ENCODE measurements at regions not wholly inside any gene's neighbourhood (a gene's known extent, or its start where the extent isn't known, plus 50 kb on each side); places are given as distances from the start of the nearest gene placed in this dataset.

GRCh38 chr12:125610292-125610691 lies 545.1 kb downstream of the AACS start:
- no peak overlapping the region for H3K27ac ChIP-seq (ENCODE audit: insufficient read length, low read depth, low read length)
- Mint-ChIP-seq H3K36me3 (ENCODE audit: insufficient read depth in 1 of 3, low read depth in 3 of 3) (peaks cover 0 to 4% (median 0%) of the 10 kb centered on the region in 3 experiments; a peak in 3 of 7 replicates), H3K27me3 (ENCODE audit: low read depth) (no peaks in the 10 kb centered on the region; the same call in 1 of the 2 replicates), H3K27ac (no peak overlapping the region), H3K4me1 (no peaks in the 10 kb centered on the region), H3K4me3 (no peak overlapping the region), H3K9me3 (no peaks in the 10 kb centered on the region; a peak in 1 of 5 replicates)
- H3K27me3 ChIP-seq (ENCODE audit: insufficient read depth, low read length) = no peaks in the 10 kb centered on the region
- H4K91ac ChIP-seq (ENCODE audit: insufficient read length, low read depth, low read length) = no peak overlapping the region
- H3K18ac ChIP-seq (ENCODE audit: insufficient read length, low read depth, low read length) = no peak overlapping the region
- H4K8ac ChIP-seq (replicated peaks; ENCODE audit: insufficient read length, low read depth, low read length) = no peak overlapping the region
- H3K79me2 ChIP-seq (ENCODE audit: insufficient read depth, low read length) = no peaks in the 10 kb centered on the region
- H3K56ac ChIP-seq (ENCODE audit: insufficient read length, low read depth, low read length) = no peak overlapping the region
- H3K4me2 ChIP-seq (ENCODE audit: insufficient read depth, insufficient read length, low read length) = no peak overlapping the region
- no peak overlapping the region for H3K4ac ChIP-seq (ENCODE audit: low read depth, low read length)
- no CpG with 5 or more reads among the region's 5 CpGs for WGBS (ENCODE audit: extremely low coverage, insufficient read length, low lambda C conversion rate)
- no peak for DNase-seq
- TF ChIP-seq CTCF (conservative IDR thresholded peaks at IDR 0.05) = no peak
- no peak overlapping the region for H2AK5ac ChIP-seq (ENCODE audit: insufficient read length, low read length)
- H3K79me1 ChIP-seq (ENCODE audit: insufficient read depth, low read depth, low read length, poor library complexity, severe bottlenecking) = no peaks in the 10 kb centered on the region
- H4K20me1 ChIP-seq (ENCODE audit: control insufficient read depth, insufficient read depth, insufficient read length) = no peaks in the 10 kb centered on the region
- no peak overlapping the region for H2BK5ac ChIP-seq (ENCODE audit: insufficient read length, low read length)
- no peaks in the 10 kb centered on the region for H3K9me3 ChIP-seq (ENCODE audit: control insufficient read depth, low read depth, low read length)
- H3K4me1 ChIP-seq (ENCODE audit: insufficient read depth, low read length) = no peaks in the 10 kb centered on the region
- no peak overlapping the region for H2BK120ac ChIP-seq (ENCODE audit: low read depth, low read length, poor library complexity, severe bottlenecking)
- H3K14ac ChIP-seq (ENCODE audit: insufficient read depth, low read length) = no peak overlapping the region
- H2BK20ac ChIP-seq (ENCODE audit: low read depth, low read length, poor library complexity, severe bottlenecking) = no peak overlapping the region
- H2BK15ac ChIP-seq (ENCODE audit: low read depth, low read length) = no peak overlapping the region
- no peak overlapping the region for H3K23ac ChIP-seq (ENCODE audit: insufficient read length, low read depth, low read length)
- H3K9ac ChIP-seq (ENCODE audit: extremely low read depth, insufficient read length, low read length) = no peak overlapping the region
- H4K5ac ChIP-seq (ENCODE audit: insufficient read length, low read depth, low read length) = no peak overlapping the region
- no peaks in the 10 kb centered on the region for H3K23me2 ChIP-seq (ENCODE audit: insufficient read length, low read depth, low read length, poor library complexity, severe bottlenecking)
- no peak overlapping the region for H2BK12ac ChIP-seq (ENCODE audit: insufficient read length, low read depth, low read length)
- H3T11ph ChIP-seq (ENCODE audit: low read length) = no peak overlapping the region
- no peak overlapping the region for H2AFZ ChIP-seq (ENCODE audit: low read length)

Measured in H9 (cell line).